HuH-7 (cell line): ENCODE measurements at regions not wholly inside any gene's neighbourhood (a gene's known extent, or its start where the extent isn't known, plus 50 kb on each side); places are given as distances from the start of the nearest gene placed in this dataset.

Experiments used
- DNase-seq: peaks from one replicate; pipeline ENCODE4 v3.0.0; 2011; ENCODE audit warnings: low spot score

DNA sequence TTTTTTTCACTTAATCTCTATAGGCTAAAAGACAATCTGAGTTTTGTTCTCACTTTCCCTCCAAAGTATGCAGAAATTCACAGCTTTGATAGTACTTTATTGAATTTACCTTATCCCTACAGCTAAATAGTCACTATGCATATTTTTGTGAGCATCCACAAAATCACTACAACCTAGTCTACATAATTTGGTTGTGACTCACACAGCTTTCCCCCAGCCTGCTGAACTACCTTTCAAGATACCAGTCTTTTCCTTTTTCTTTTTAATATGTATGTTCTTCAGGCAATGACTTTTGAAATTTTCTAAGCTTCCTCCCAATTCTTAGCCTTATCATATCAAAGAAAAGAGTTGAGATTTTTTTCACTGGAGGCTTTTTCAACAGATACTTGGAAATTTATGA is 347.3 kb upstream of the CDH6 start:
- DNase-seq: no peak

DNA sequence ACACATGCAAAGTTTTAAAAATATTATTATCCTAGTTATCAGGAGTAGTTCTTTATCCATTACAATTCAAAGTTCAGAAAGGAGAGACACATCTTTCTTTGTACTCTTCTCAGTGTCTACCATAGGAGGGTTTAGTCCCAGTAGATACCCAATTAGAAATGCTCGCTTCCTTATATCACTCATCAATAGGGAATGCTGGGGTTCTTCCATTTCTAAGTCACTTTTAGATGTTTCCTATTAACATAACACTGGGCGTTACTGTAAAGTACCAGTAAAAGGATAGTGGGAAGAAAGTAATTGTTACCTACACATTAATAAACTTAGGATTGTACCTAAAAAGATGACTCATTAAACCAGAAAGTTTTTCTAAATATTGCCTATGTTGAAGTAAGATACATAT is 348.3 kb upstream of the CDH6 start:
- no peak for DNase-seq

GRCh38 chr5:30843541-30843940 is 349.9 kb upstream of the CDH6 start:
- DNase-seq: no peak

- no peak for DNase-seq
These were observed 353.5 kb upstream of the CDH6 start for GRCh38 chr5:30839956-30840355.

- no peak for DNase-seq
These were observed 354.5 kb upstream of the CDH6 start for GRCh38 chr5:30838936-30839496.

DNA sequence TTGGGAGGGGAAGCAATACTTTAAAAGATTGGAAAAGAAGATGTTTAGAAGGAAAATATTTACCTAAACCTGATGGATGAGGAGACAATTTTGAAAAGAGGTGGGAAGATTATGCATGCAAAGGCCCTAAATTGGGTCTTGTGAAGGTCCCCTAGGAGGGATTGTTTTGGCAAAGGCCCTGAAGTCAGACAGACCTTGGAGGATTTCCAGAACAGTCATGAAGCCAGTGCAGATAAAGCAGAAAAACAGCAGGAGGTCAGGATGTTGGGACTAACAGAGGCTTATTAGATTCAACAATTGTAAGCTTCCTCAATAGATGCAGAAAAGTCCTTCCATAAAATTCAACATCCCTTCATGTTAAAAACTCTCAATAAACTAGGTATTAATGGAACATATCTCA is 361.0 kb upstream of the CDH6 start:
- no peak for DNase-seq

DNA sequence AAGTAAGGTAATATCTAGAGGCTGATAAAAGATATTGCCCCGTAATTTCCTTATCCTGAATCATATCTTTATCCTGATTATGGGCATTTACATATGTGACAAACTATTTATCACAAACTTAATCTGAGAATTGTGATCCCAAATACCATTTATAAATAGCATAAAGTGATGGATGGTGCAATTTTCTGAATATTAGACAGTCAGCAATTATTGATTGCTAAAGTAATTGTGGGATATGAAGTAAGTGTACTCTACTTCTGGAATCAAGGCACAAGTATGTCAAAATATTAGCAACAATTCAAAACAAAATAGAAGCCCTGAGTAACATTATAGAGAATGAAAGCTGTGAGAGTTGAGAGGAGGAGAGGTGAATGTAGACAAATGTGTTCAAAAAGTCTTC is 361.9 kb upstream of the CDH6 start:
- DNase-seq: no peak

- no peak for DNase-seq
These were observed 362.4 kb upstream of the CDH6 start for GRCh38 chr5:30831123-30831522.

- no peak for DNase-seq
These were observed 382.2 kb upstream of the CDH6 start for GRCh38 chr5:30811298-30811697.

- no peak for DNase-seq
These were observed 383.6 kb upstream of the CDH6 start for GRCh38 chr5:30809933-30810332.

DNA sequence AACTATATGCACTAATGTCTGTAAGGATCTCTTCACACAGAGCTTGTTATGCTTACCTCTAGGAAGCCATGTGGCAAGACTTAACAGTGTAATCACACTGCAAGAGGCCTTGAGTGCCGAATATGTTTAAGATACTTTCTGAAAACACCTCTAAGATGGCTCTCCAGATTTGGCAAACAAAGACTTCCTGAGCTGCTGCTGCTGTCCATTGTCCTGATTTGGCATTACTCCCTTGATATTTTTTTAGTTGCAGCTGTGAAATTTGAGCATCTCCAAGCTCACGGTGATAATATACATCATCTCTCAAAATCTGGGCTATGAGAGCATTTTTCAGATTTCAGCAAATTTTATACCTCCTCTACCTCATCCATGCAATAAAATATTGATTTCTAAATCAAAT is 384.5 kb upstream of the CDH6 start:
- DNase-seq: no peak

DNA sequence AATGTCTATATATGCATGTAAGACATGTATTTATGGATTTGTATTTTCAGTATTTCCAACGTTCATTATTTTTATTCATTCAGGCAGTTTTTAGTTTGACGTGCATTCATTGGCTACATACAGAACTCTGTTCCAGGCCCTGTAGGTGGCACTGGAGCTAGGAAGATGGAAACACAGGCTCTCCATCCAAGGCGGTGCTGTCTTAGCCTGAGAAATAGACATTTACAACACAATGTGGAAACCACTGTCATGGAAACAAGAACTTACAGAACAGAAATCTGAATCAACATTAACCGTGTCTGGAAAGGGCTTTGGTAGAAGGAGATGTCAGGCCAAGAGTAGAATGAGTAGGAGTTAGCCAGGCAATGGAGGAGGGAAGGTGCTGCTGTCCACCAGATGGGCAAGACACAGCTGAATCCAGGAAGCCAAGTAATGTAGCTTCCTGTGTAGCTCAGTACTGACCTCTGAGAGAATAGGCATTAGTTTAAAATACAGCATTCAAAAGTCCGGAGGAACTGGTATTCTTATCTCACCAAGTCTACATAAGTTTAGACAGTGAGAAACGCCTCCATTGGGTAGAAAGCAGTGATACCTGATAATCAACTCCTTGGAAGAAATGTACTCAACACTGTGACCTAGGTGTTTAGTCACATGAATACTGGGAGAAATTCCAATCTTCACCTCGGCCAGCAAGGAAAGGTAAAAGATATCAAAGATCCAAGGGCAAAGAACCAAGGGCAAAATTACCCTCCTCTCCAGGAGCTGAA is 388.6 kb upstream of the CDH6 start:
- DNase-seq: no peak

DNA sequence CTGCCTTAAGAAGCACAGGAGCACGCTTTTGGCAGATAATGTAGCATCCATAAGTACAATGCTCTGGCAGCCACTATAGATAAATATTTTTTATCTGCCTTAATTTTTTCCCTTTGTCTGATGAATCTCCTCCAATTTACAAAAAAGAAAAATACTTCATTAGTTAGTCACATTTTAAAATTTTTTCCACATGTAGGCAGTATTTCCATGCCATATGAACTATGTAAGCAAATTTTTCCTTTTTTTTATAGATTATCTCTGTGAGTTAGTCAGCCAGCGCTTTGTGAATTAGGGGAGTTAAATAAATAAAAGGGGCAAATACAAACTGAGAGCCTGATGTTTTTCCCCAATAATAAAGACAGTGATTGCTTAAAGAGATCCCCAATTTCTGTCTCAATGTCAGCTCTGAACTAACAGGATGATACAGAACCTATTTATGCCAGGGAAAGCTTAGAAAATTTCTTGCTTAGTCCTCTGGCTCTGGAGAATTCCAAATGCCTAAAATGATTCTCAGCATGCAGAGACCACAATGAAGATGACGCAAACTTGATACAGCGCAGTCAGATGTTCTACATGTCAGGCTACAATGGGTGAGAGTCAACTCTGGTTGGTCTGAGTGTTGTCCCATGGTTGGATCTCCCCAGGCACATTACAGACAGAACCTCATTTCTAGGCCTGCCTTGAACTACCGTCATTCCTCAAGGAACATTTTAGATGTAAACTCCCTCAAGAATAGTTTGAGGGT is 390.4 kb upstream of the CDH6 start:
- DNase-seq: no peak

- DNase-seq: no peak
These were observed 411.8 kb upstream of the CDH6 start for GRCh38 chr5:30781643-30782042.

DNA sequence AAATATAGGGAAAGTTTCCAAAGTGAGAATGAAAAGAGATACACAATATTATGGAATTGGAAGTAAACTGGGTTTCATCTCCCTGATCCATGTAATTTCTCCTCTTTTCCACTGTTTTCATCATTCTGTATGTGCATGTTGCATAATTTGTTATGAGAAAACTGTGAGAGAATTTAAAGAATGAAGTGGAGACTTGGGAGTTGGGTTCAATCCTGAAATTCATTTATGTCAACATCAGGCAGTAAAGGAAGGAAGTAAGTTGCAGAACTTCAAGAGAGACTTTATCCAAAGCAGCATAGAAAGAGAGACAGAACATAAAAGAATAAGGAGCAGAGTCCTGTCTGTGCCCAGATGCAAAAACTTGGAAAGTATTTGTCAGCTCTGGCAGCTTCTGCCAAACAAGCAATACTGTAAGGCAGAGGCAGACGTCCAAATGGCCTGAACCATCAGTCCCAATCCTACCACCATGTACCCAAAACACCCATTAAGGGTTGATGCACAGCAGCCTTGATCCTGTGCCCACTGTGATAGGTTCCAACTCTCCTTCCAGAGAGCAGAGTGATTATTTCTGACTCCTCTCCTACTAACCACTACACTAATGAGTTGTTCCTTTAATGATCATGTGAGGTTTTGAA is 425.3 kb upstream of the CDH6 start:
- DNase-seq: no peak

DNA sequence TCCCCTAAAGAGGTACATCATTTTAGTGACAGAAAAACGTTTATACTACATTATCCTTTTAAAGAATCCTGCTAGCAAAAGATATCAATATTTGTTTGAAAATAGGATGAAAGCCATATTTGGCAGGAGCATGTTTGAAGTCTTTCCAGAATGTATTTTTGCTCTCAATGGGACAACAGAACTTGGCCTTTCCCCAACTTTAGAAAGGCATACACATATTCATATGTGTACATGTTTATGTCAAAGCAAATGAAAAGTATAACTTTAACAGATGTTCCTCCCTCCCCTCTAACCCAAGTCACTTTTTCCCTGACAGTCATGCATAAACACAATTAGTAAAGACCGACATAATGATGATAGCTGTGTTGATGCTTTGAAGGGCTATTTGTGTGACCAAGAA is 427.8 kb upstream of the CDH6 start:
- DNase-seq: no peak

GRCh38 chr5:30765227-30765626 is 428.3 kb upstream of the CDH6 start:
- no peak for DNase-seq

DNA sequence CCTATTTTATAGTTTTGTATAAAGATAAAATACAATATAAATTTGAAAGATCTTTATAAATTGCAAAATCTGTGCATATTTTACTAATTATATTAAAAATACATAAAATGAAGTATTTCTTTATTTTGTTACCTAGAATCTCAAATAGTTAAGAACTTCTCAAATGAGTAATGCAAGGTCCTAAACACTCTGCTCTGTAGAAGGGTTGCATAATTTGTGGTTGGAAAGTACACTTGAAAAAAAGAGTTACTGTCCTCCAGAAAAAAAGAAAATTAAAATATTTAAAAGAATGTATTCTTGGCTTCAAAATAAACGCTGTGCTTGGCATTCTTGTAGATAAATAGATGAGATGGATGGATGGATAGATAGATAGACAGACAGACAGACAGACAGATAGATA is 428.8 kb upstream of the CDH6 start:
- DNase-seq: no peak

GRCh38 chr5:30759731-30760130 is 433.8 kb upstream of the CDH6 start:
- DNase-seq: no peak

DNA sequence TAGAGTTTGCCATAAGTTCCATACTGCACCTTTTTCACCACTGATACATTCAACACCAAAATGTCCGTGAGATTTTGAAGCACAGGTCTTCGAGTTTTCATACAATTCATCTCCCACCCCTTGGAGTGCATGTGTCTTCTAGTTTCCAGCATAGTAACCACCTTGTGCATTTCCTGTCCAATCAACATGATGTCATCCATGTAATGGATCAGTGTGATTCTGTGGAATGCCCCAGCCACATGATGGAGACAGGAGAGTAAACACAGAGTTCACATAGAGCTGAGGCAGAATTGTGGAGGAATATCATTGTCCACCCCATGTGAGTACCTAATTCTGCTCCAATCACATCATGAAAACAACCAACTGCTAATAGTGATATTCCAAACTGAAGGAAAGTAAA is 441.5 kb upstream of the CDH6 start:
- no peak for DNase-seq

GRCh38 chr5:30749971-30750370 is 443.5 kb upstream of the CDH6 start:
- DNase-seq: no peak

- no peak for DNase-seq
These were observed 446.1 kb upstream of the CDH6 start for GRCh38 chr5:30747412-30747811.

DNA sequence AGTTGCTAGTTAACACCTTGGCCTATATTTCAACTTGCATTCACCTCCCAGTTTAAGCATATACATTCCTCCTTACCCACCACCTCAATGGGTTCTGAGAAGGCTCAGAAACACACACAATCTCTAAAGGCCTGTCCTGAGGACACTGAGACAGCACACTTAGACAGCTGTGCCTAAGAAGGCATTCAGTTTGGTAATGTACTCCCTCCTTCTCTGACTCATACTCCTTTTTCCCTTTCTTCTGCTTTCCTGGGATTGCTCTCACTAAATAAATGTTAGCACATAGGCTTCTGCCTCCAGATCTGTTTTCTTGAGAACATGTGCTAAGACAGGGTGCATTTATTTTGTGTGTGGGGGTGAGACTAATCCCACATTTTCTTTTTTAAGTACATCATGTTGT is 456.8 kb upstream of the CDH6 start:
- DNase-seq: no peak
